NCI-H1048 (cell line): ENCODE measurements at regions not wholly inside any gene's neighbourhood (a gene's known extent, or its start where the extent isn't known, plus 50 kb on each side); places are given as distances from the start of the nearest gene placed in this dataset.
"Not testable (repeated sequence)": the region's sequence is repeated elsewhere in the genome, so short reads cannot be mapped to it uniquely, and the experiment has no call there.

Experiments
- DNase-seq: peaks from one replicate; lab custom pipeline; 2025; lab: John Stamatoyannopoulos, UW

DNA sequence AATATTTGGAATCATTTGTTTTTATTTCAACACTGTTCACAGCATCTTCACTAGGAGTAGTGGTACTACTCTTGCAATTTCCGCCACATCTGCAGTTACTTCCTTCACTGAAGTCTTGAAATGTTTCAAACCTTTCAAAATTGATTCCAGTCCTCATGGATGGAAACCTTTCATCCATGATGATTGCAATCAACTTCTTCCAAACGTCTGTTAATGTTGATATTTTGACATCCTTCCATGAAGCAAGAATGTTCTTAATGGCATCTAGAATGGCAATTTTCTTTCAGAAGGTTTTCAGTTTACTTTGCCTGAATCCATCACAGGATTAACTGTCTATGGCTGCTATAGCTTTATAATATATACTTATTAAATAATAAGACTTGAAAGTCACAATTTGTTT lies 736.8 kb upstream of the CA10 start:
- DNase-seq, result no peak

DNA sequence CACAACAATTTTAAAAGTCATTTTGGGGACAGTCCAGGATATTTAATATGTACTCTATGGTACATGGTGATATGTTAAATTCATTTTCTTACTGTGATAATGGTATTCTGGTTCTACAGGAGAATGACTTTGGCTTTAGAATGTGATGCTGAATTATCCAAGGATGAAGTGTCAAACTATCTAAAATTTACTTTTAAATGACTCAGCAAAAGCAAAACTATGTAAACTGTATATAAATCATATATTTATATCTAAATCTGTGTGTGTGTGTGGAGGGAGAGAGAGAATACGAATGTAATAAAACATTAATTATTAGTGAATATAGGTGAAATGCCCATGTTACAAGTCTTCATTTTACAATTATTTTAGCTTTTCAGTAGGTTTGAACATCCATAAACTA lies 733.8 kb upstream of the CA10 start:
- DNase-seq, result no peak

DNA sequence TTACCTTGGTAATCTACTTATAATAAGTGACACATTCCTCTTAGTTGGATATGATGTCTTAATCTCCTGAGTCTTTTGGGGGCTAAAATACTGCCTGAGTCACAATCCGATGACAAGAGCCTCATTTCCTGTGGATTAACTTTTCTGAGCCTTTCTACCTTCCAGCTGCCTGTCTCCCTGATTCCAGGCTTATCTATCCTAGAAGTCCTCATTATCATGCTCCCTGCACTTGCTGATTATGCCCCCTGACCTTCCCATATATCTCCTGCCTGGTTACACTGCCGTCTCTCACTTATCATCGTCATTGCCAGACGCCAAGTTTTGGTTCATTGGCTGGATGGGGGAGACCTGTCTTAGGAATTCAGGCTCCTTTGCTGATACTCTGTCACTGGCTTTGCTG lies 727.4 kb upstream of the CA10 start:
- DNase-seq, result no peak

DNA sequence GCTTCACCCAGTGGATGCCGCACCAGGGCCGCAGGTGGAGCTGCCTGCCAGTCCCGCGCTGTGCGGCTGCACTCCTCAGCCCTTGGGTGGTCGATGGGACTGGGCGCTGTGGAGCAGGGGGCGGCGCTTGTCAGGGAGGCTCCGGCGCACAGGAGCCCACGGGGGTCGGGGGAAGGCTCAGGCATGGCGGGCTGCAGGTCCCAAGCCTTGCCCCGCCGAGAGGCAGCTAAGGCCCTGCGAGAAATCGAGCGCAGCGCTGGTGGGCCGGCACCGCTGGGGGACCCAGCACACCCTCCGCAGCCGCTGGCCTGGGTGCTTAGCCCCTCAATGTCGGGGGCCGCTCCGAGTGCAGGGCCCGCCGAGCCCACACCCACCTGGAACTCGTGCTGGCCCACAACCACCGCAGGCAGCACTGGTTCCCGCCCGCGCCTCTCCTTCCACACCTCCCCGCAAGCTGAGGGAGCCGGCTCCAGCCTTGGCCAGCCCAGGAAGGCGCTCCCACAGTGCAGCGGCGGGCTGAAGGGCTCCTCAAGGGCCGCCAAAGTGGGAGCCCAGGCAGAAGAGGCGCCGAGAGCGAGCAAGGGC lies 725.5 kb upstream of the CA10 start:
- not testable (repeated sequence) for DNase-seq

DNA sequence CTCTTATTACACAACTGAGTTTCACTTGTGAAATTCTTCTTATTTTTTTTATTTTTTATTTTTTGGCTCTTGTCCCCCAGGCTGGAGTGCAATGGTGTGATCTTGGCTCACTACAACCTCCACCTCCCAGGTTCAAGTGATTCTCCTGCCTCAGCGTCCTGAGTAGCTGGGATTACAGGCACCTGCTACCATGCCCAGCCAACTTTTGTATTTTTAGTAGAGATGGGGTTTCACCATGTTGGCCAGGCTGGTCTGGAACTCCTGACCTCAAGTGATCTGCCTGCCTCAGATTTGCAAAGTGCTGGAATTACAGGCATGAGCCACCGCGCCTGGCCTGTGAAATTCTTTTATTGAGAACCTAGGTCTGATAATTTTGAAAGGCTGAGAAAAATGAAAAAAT lies 688.3 kb upstream of the CA10 start:
- not testable (repeated sequence) for DNase-seq

DNA sequence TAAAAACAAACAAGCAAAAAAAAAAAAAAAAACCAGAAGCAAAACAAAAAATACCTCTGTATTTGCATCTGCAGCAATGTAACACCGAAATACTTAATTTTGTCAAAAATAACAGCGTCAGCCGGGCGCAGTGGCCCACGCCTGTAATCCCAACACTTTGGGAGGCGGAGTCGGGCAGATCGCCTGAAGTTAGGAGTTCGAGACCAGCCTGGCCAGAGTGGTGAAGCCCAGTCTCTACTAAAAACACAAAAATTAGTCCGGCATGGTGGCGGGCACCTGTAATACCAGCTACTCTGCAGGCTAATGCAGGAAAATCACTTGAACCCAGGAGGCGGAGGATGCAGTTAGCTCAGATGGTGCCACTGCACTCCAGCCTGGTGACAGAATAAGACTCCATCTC lies 683.5 kb upstream of the CA10 start:
- DNase-seq, result no peak

DNA sequence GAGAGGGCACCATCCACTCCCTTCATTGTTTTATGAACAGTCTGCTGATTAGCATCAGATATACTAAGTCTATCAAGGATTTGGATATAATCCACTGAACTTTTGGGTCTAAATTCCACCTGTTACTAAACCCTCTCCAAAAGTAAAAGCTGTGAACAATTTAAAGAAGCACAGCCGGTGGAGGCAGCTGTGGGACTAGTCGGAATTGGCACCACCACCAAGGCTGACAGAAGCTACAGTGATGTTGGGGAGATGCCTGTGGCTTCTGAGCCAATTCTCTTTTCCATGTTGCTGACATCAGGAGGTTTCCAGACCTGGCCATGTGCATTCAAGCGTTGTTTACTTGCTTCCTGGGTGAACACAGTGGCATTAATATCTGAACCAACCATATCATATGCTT lies 679.0 kb upstream of the CA10 start:
- no peak for DNase-seq

DNA sequence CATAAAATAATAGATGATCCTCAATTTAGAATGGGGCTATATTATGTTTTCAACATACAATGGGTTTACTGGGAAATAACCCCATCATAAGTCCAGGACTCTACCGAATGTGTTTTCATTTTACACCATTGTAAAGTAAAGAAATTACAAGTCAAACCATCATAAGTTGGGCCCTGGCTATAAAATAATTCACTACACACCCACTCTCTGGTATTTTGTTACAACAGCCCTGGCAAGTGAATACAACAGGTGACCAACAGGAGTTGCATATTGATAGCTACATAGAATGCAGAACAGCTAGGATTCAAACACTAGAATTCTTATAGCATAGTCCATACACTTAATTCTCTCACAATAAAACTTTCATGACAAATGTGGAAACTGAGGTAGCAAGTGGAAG lies 673.0 kb upstream of the CA10 start:
- DNase-seq, result no peak

DNA sequence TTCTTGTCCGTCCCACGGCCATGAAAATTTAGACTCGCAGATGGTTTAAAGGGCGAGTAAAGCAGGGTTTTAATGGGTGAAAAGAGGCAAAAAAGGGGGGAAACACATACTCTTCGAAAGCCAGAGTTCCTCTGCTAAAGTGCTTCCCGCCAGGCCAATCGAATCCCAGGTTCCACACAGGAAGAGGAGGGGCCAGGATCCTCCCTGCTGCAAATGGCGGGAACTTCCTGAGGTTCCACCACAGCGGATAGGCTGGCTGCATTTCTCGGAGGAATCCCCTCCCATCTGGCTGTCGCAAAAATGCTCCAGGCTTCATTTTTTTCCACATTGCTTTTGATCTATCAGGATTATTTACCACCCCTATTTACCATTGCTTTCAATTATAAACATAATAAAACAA lies 670.1 kb upstream of the CA10 start:
- DNase-seq, result no peak

DNA sequence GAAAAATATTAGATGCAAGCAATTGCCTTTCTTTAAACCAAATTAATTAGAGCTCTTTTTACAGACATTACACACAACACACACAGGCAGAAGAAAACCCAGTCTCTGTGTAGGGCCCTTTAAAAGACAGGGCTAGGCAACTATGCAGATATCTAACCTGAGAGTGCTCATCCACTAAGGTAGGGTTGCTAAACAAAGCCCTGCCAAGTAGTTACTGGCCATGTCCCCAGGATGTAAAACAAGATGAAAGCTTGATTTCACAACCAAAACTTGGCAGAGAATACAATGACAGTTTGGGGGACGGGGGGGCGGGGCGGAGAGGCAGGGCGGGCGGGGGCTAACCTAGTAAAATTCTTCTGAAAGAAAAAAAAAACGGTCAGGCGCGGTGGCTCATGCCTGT lies 669.0 kb upstream of the CA10 start:
- no peak for DNase-seq

DNA sequence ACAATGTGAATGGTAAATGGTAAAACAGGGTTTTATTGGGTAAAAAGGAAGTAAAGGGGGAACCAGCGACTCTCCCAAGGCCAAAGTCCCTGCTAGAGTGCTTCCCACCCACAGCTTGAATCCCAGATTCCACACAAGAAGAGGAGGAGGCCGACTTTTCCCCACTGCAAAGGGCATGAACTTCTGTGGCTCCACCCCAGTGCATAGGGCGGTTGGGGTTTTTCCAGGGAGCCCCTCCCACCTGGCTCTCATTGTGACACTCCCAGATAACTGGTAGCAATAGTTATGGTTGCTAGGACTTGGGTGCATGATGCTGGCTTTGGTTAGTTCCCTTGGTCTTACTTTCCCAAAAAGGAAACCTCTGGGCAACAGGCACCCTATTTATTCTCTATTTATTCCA lies 666.0 kb upstream of the CA10 start:
- no peak for DNase-seq

DNA sequence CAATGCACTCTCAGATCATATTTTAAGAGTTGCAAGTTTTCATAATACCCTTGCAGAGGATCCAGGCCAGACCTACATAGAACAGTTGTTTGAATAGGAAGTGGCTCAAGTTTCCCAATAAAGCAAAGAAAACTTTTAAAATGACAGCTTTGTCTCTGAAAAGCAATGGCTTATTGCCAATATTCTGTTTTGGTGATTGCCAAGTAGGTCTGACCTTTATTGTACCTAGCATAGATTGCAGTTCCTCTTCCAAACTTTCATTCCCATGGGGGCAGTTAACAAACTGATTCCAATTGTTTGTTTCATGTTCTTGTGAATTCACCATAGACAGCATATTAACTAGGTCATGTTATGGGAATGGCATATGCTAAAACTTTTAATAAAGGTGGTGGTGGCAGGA lies 664.6 kb upstream of the CA10 start:
- DNase-seq, result no peak

DNA sequence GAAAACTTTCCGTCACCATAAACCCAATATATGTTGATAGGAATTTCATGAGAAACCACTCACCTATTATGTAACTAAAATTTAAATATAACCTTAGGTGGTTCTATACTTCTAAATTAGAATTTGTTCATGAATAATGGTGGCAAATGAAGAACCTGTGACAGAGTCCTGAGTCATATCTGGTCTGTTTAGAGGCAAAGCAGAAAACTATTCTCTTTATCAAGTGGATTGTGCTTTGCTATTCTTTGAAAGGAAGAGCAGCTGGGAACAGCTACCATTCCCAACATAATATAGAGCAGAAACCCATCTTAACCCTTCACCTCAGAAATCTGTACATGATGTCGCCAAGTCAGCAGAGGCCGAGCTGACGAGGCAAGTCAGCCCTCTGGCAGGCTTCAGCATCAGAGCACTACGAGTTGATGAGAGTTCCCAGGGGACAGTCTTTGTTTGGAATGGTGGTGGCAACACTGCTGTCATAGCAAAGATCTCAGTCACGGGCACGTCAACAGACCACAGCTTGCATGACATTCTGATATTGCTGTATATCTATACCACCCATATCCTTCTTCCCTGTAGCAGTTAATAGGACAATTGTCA lies 631.9 kb upstream of the CA10 start:
- DNase-seq, result no peak

DNA sequence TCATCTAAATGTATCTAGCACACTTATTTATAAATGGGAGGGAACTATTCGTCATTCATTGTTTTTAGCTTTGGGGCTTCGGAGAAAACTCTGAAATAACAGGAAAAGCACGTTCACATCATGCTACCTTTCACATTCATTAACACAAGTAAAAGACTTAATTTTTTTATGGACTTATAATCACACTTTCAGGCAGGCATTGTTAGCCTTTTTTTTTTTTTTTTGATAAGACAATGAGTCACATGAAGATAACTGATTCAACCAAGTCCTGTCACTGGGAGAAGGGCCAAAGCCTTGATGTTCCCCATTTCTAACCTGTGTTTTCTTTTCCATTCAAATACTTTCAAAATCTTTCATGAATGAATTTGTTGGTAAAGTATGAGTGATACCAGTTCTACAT lies 631.3 kb upstream of the CA10 start:
- no peak for DNase-seq

DNA sequence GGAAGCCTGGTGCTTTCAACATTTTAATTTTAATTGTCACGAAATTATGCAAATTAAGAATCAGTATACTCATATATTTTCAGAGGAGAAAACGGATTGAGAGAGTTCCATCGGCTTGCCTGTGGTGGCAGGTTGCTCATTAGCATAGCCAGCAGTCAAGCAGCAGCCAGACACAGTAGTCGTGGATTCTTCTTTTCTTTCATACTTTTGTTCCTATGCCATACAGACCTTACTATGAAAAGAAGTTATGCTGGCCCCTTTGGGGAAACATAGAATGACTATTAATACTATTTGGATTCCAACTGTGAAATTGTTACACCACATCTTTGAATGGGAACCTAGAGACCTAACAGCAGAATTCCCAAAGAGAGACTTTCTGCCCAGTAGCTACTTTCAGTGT lies 617.7 kb upstream of the CA10 start:
- no peak for DNase-seq

DNA sequence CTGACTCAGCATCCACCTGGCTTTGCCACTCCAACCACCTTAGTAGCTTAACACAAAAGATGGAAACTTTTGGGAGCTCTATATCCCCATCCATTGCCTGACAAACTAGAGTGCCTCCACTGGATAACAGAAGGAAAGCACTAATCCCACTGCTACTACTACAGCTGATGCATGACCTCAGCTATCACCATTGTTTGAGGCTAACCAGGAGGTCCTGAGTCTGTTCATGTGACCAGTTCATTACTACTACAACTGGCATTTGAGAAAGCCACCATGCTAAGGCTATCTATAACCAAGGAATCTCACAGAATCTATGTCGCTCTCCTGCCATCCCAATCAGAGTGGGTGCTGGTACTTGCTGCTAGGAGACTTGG lies 604.3 kb upstream of the CA10 start:
- DNase-seq, result no peak

DNA sequence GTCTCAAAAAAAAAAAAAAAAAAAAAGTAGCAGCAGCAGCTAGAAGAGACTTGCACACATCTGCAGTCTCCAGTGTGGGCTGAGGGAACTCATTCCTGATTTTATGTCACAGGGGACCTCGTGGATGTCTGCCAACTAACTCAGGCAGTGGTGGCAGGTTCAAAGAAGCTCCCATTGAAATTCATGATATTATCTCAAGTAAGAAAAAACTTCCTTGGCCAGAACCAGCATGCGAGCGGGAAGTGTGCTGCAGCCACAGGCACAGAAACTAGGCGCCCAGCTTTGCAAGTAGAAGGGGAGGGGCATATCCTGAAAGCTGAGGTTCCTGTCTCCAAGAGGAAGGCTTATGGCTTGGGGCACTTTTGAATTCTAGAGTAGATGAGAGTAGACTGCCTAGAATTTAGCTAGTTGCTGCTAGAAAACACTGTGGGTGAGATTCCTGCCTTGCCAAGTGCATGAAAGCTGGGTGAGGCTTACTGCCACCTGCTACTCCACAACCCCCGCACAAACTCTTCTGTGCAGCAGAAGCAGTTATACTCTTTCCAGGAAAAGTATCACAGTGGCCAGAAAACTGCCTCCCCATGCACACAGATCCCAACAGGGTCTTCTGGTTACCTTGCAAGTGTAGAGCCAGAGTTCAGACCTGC lies 603.8 kb upstream of the CA10 start:
- no peak for DNase-seq

DNA sequence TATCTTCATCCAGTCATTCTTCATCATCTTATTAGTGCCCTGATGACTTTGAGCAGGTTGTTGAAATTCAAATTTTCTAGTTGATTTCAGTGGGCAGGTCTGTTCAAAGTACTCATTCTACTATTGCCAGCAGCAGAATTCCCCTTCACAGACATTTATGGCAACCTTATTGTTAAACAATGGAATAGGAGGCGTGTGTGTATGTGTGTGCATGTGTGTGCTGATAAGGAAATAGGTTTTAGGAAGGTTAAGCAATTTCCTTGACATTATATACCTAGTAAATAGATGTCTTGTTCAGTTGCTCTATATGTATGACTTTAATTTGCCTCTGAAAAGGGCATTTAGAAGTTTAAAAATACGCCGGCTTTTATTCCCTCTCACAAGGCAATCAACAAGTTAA lies 601.4 kb upstream of the CA10 start:
- DNase-seq, result no peak

DNA sequence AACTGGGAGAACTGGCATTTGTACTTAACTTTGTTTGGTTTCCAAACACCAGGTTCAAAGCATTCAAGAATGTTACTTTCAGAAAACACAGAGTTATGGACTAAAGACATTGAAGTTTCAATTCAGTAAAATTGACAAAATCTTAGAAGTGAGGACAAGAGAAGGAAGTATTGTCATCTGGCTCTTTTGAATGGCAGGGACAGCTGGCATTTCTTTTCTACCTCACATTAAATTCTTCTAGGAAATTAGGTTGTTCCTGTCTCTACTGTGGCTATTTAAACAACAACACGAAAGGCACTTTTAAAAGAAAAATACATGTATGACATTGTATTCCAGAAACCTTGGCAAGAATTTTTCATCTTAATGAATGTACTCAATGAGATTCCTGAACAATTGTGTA lies 600.0 kb upstream of the CA10 start:
- DNase-seq, result no peak

DNA sequence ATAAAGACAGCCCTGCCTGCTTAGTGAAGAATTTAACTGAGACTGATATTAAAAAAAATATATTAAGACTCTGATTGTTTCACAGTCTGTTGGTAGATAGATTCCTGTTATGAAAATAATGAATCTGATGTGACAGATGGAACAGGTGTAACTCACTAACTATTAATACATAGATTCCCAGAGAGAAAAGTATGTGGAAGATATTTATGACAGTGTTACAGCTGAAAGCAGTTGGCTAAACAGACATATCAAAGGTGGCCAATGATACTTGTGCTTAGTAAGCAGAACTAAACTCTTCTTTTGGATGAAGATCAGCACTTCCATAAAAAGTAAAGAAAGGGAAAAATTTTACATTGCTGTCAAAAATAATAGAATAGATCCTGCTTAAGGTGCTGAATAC lies 598.2 kb upstream of the CA10 start:
- DNase-seq, result no peak

DNA sequence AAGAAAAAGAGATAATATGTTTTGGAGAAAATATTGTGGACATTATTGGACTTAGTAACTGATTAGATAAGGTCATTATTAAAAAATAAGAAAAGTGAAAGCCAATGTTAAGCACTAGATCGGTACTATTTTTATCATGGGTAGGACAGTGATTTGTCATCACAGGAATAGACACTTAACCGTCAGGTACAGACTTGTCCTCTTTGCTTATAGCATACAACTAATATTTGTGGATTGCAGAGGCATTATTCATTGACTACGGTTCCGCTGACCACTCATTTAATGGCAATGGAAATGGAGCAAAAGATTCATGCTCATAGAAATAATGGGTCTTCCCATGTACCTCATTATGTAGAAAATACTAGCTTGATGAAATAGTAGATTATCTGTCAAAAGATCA lies 596.3 kb upstream of the CA10 start:
- DNase-seq, result no peak

DNA sequence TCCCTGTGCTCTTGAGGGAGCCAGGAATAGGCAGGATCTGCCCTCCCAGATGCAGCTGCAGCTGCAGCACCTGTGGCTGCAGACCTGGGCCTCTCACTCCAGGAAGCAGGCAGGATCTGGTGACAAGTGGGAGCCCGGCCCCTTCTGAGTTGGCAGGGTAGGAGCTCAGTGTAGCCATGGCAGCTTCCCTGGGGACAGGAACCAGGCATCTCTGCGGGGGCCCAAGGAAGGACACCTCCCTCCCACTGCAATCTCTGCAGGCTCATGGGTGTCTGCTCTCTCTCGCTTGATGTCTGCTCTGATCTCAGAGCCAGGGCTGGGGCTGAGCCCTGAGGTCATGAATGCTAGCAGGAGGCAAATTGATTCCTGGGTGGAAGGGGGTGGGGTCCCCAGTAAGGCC lies 592.5 kb upstream of the CA10 start:
- DNase-seq, result no peak

DNA sequence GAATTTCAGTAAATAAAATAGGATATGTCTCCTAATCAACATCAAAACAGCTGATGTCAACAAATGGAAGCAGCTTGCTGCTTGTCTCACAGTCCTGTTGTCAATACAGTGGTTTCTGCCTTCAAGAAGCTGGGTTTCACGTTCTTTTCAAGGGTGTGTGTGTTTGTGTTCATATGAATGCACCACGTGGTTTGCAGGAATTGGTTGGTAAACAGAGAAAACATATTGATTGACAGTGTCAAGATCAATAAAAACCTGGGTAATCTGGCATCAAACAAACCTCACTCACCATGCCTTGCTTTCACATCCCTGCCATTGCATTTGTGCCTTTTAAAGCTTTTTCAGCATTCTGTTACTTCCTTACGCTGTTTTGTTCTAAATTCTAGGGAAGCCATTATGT lies 585.7 kb upstream of the CA10 start:
- DNase-seq, result no peak

DNA sequence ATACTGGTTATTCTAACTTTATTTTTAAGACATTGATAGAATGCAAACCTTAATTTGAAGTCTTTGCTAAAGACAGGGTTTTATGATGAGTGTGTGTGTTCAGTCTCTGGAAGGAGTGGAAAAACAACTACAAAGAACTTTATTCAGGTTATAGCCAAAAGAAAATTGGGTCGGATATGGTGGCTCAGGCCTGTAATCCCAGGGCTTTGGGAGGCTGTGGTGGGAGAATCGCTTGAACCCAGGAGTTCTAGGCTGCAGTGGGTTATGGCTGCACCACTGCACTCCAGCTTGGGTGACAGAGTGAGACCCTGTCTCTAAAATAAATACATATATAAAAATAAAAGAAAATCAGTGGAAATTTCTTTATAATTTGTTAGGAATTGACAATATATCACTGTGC lies 581.5 kb upstream of the CA10 start:
- no peak for DNase-seq
